Ovary (tissue), 7 donors: ENCODE measurements at regions not wholly inside any gene's neighbourhood (a gene's known extent, or its start where the extent isn't known, plus 50 kb on each side); places are given as distances from the start of the nearest gene placed in this dataset.

Source experiments
- DNase-seq, 5 donors: peaks; one replicate each; pipeline ENCODE4 v3.0.0-alpha.2; 2019 to 2020
- H3K27ac ChIP-seq, 2 donors: fragments of 200-600 bp; one replicate each; pipeline versions ENCODE4 v1.5.1 to v1.8.0; 2019 to 2022
- H3K27me3 ChIP-seq: fragments of 200-600 bp; one replicate; pipeline ENCODE4 v1.8.0; 2022
- H3K36me3 ChIP-seq: fragments of 200-600 bp; sonication (generic); one replicate; pipeline ENCODE4 v1.5.1; 2019
- H3K4me1 ChIP-seq: one replicate; pipeline ENCODE4 v1.8.1; 2013; ENCODE audit warnings: mild to moderate bottlenecking, moderate library complexity; ENCODE audit not compliant: insufficient read depth
- H3K4me3 ChIP-seq: fragments of 200-600 bp; sonication (generic); one replicate; pipeline ENCODE4 v1.5.1; 2017
- H3K9me3 ChIP-seq, 2 donors: fragments of 200-600 bp in 1 of 2; sonication (generic) in 1 of 2; one replicate each; pipeline versions ENCODE4 v1.5.1 to v1.8.1; 2013 to 2019; ENCODE audit warnings: mild to moderate bottlenecking in 1 of 2, moderate library complexity in 1 of 2
- EP300 ChIP-seq: sonication (generic); formaldehyde crosslinking; IDR thresholded peaks from one replicate; pipeline ENCODE4 v1.6.1; 2017; ENCODE audit warnings: antibody characterized with exemption
- POLR2A ChIP-seq: fragments of 450-650 bp; IDR thresholded peaks from one replicate; pipeline ENCODE4 v1.6.1; 2017; ENCODE audit warnings: antibody characterized with exemption, mild to moderate bottlenecking, moderate library complexity
- WGBS, 3 donors: extraction: QIAGEN DNeasy Blood & Tissue Kit in 1 of 3; methylation state at CpG; one replicate each; pipeline versions ENCODE4 v1.1.5 to v1.1.7; 2013 to 2017; 5-methylcytosine and 5-hydroxymethylcytosine counted together
- intact Hi-C, 4 donors: fragments of 100-400 bp; cut with DNase I; formaldehyde crosslinking; loops; one replicate each; pipeline versions ENCODE4 v1.11.0 to v1.15.1; 2022 to 2023
- TF ChIP-seq, protein P1 (sequence below), 3 donors: fragments of 450-650 bp in 2 of 3; fragments of 200-600 bp in 1 of 3; IDR thresholded peaks; one replicate each; pipeline versions ENCODE4 v1.5.1 to v1.8.0; 2016 to 2022; ENCODE audit warnings: antibody characterized with exemption in 3 of 3, mild to moderate bottlenecking in 1 of 3
- donor health status: DM: no; HTN: no; CAD: no; lungs with moderate emphysema.
- donor health status: DM: no; HTN: no; CAD: no.
- donor health status: Bipolar disorder and iron deficiency.
- donor health status: DM: no; HTN: no; CAD: no.
- donor health status: DM: yes; HTN: yes; CAD: no.

GRCh38 chr21:20642681-20643080 is 355.5 kb upstream of the NCAM2 start:
- intact Hi-C loops, result no loop called here
- DNase-seq, result no peak
- Histone ChIP-seq H3K36me3 (no peaks in the 10 kb centered on the region), H3K4me1 (no peaks in the 10 kb centered on the region), H3K4me3 (no peak overlapping the region), H3K27me3 (no peaks in the 10 kb centered on the region), H3K27ac (no peak overlapping the region), H3K9me3 (no peaks in the 10 kb centered on the region)
- TF ChIP-seq POLR2A, result no peak
- TF ChIP-seq, protein P1, sequence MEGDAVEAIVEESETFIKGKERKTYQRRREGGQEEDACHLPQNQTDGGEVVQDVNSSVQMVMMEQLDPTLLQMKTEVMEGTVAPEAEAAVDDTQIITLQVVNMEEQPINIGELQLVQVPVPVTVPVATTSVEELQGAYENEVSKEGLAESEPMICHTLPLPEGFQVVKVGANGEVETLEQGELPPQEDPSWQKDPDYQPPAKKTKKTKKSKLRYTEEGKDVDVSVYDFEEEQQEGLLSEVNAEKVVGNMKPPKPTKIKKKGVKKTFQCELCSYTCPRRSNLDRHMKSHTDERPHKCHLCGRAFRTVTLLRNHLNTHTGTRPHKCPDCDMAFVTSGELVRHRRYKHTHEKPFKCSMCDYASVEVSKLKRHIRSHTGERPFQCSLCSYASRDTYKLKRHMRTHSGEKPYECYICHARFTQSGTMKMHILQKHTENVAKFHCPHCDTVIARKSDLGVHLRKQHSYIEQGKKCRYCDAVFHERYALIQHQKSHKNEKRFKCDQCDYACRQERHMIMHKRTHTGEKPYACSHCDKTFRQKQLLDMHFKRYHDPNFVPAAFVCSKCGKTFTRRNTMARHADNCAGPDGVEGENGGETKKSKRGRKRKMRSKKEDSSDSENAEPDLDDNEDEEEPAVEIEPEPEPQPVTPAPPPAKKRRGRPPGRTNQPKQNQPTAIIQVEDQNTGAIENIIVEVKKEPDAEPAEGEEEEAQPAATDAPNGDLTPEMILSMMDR (IDR thresholded peaks at IDR 0.05), result no peak
- WGBS, 3 donors, result 73 to 90% (median 74%) methylated on average over 5 of the region's 5 CpGs

GRCh38 chr21:20644552-20644951 is 353.7 kb upstream of the NCAM2 start:
- WGBS, 3 donors, result 68 to 77% (median 73%) methylated on average over 2 of the region's 2 CpGs
- Histone ChIP-seq H3K4me1 (no peaks in the 10 kb centered on the region), H3K4me3 (no peak overlapping the region), H3K27me3 (no peaks in the 10 kb centered on the region), H3K27ac (no peak overlapping the region), H3K9me3 (no peaks in the 10 kb centered on the region), H3K36me3 (no peaks in the 10 kb centered on the region)
- intact Hi-C loops, result no loop called here
- TF ChIP-seq, protein P1 (IDR thresholded peaks at IDR 0.05), result no peak
- no peak for TF ChIP-seq POLR2A
- no peak for TF ChIP-seq EP300
- no peak for DNase-seq

- Histone ChIP-seq H3K4me1 (no peaks in the 10 kb centered on the region), H3K27me3 (no peaks in the 10 kb centered on the region), H3K4me3 (no peak overlapping the region), H3K27ac (no peak overlapping the region), H3K9me3 (no peaks in the 10 kb centered on the region), H3K36me3 (no peaks in the 10 kb centered on the region)
- intact Hi-C loops, result no loop called here
- TF ChIP-seq POLR2A (no peak), EP300 (no peak)
- TF ChIP-seq, protein P1 (IDR thresholded peaks at IDR 0.05), result no peak
- 85 to 97% (median 92%) methylated on average over 5 of the region's 5 CpGs for WGBS, 3 donors
- no peak for DNase-seq
Observed at GRCh38 chr21:20645344-20645743, 352.9 kb upstream of the NCAM2 start.

DNA sequence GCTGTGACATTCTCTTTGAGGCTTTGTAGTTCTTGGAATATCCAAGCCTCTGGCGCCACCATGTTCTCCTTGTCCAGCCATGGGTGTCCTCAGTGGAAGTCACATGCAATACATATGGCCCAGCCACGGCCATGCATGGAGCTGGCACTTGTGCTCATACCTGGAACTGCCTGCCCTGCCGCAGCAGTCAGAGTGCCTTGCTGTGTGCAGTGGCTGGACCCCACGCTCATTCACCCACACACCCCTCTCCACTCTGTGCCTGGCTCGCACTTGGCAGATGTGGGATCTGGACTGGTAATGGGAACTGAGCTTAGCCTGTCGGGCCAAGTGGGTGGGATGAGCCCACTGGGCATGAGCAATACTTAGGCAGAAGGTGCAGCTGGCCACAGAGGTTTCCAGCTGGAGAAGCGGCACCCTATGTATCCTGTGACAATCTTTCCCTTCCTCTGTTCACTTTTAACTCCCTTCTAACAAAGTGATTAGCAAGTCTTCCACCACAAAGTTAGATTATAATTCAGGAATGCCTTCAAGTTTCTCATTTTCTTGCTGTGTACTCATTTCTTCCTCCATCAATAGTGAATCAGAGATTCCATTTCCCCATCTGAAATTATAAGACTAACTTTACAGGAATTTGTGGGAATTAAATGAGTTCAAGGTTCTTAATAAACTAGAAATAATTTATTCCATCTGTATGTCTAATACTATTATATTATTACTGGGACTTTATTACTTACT is 351.6 kb upstream of the NCAM2 start:
- intact Hi-C loops, result no loop called here
- no peak for DNase-seq
- Histone ChIP-seq H3K27me3 (no peaks in the 10 kb centered on the region), H3K27ac (no peak overlapping the region), H3K36me3 (no peaks in the 10 kb centered on the region), H3K9me3 (no peaks in the 10 kb centered on the region), H3K4me1 (no peaks in the 10 kb centered on the region), H3K4me3 (no peak overlapping the region)
- WGBS, 3 donors, result 90 to 91% (median 90%) methylated on average over 7 of the region's 7 CpGs
- no peak for TF ChIP-seq EP300
- TF ChIP-seq, protein P1 (IDR thresholded peaks at IDR 0.05), result no peak
- no peak for TF ChIP-seq POLR2A
